Heart left ventricle (tissue), 13 donors: ENCODE measurements at regions not wholly inside any gene's neighbourhood (a gene's known extent, or its start where the extent isn't known, plus 50 kb on each side); places are given as distances from the start of the nearest gene placed in this dataset.

Experiments used
- CTCF ChIP-seq, 12 donors: fragments of 200-600 bp; sonication (generic) in 4 of 12; IDR thresholded peaks; one replicate each; pipeline versions ENCODE4 v1.5.0 to v1.8.0; 2018 to 2022; ENCODE audit warnings: antibody characterized with exemption in 12 of 12, mild to moderate bottlenecking in 5 of 12
- POLR2A ChIP-seq, 2 donors: fragments of 450-650 bp; IDR thresholded peaks; one replicate each; pipeline ENCODE4 v1.6.1; 2017; ENCODE audit warnings: antibody characterized with exemption in 2 of 2, mild to moderate bottlenecking in 2 of 2, moderate library complexity in 2 of 2
- donor health status: ischemic (EF 13 %, LVEDD 7.1; RV severe dilation, severe dysfunction).
- donor health status: DM: no; HTN: yes; CAD: no.
- donor health status: DM: no; HTN: no; CAD: no.
- donor health status: ischemic (EF 25% LVEDD 6.9; RV normal size, moderate dysfunction).
- donor health status: ischemic (EF 25% LVEDD 5.7; RV mildly dilated, moderate dysfunction).
- donor health status: ischemic (EF 35%, LVEDD 5.7; RV mildly dilated, moderate dysfunction).
- donor health status: nonischemic (EF 11% LVEDD 7.7; RV severe dilation, severe dysfunction).
- donor health status: DM: yes; HTN: yes; CAD: no.
- donor health status: PGD.
- donor health status: ischemic (EF 29% LVEDD 5.4; RV normal size, mild dysfunction).
- donor health status: nonischemic (EF 23%, LVEDD 6.1; RV moderate dilation, normal function).

GRCh38 chr4:110680265-110680664 lies 57.4 kb upstream of the PITX2 start:
- no peak for TF ChIP-seq CTCF (IDR thresholded peaks at IDR 0.05)
- TF ChIP-seq POLR2A (IDR thresholded peaks at IDR 0.05) = no peak
